NT2/D1 (cell line): ENCODE measurements at regions not wholly inside any gene's neighbourhood (a gene's known extent, or its start where the extent isn't known, plus 50 kb on each side); places are given as distances from the start of the nearest gene placed in this dataset.

Experiments
- DNase-seq: peaks from one replicate; pipeline ENCODE4 v3.0.0-alpha.2; 2011; ENCODE audit warnings: low read depth, low spot score
- H3K27me3 ChIP-seq: 2 replicates; pipeline ENCODE4 v1.6.0; 2011; ENCODE audit warnings: mild to moderate bottlenecking; ENCODE audit not compliant: insufficient read length, insufficient read depth
- H3K36me3 ChIP-seq: 2 replicates; pipeline ENCODE4 v1.6.1; 2011; ENCODE audit warnings: mild to moderate bottlenecking, low read length, mixed read lengths; ENCODE audit not compliant: insufficient read depth, insufficient read length
- H3K4me1 ChIP-seq: 2 replicates; pipeline ENCODE4 v1.5.1; 2011; ENCODE audit not compliant: insufficient read depth, insufficient read length
- H3K4me3 ChIP-seq: 2 replicates; pipeline ENCODE4 v1.5.1; 2011; ENCODE audit warnings: low read depth; ENCODE audit not compliant: insufficient read length
- H3K9ac ChIP-seq: 2 replicates; pipeline ENCODE4 v1.6.0; 2011; ENCODE audit warnings: low read depth; ENCODE audit not compliant: insufficient read length
- H3K9me3 ChIP-seq: 2 replicates; pipeline ENCODE4 v1.5.1; 2011; ENCODE audit warnings: mild to moderate bottlenecking, low read length; ENCODE audit not compliant: insufficient read depth
- SUZ12 ChIP-seq: IDR thresholded peaks from 2 replicates; pipeline ENCODE4 v1.6.1; 2011; ENCODE audit not compliant: insufficient read length, insufficient read depth; ENCODE audit errors: extremely low read depth
- YY1 ChIP-seq: IDR thresholded peaks from 2 replicates; pipeline ENCODE4 v1.6.1; 2011; ENCODE audit not compliant: insufficient read length, insufficient read depth
- ZNF274 ChIP-seq: IDR thresholded peaks from 2 replicates; pipeline ENCODE4 v1.6.1; 2011; ENCODE audit warnings: mild to moderate bottlenecking, low read depth, low read length

DNA sequence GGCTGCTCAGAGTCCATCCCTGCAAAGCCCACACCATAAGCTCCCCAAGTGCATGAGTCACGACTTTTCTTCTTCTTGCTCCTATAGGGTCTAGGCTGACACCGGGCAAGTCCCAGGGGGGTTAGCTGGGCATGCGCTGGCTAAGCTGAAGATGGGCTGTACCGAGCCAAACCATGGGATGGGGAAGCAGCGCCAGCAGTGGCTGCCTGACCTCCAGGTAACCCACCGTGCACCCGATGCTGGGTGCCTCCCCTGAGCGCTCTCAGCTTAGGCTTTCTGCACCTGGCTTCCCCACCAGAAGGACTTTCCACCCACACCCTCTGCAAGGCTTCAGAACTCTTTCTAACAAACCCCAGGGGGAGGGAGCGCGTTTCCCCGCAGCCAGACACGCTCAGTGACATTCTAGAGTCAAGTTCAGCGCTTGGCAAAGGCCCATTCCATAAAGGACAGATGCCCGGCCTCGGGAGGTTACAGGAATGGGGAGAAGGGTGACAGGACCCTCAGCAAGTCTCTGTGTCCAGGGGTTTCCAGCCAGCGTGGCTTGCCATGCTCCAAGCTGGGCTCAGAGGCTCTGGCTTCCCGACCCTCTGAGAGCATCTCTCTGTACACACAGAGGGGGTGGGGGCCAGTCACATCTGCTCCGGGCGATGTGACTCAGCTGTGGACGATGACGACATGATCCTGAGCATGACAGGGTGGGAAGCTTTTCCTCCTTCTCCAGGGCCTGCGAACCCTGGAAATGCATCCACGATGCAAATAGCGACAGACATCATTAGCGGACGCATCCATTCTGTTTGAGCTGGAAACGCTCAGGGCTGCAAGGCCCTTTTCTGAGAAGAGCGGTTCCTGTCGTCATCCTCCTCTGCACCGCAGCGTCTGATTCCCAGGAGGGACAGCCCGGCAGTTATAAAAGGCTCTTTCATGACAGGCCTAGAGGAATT, 107.8 kb downstream of the SIK1 start:
- Histone ChIP-seq H3K36me3 (no peaks in the 10 kb centered on the region), H3K4me3 (no peak overlapping the region), H3K27me3 (no peaks in the 10 kb centered on the region), H3K9me3 (peaks cover 16% of the 10 kb centered on the region; the same call in 1 of the 2 replicates), H3K9ac (no peak overlapping the region), H3K4me1 (peaks cover 31% of the 10 kb centered on the region)
- TF ChIP-seq YY1 (no peak), SUZ12 (no peak), ZNF274 (no peak)
- DNase-seq: no peak

DNA sequence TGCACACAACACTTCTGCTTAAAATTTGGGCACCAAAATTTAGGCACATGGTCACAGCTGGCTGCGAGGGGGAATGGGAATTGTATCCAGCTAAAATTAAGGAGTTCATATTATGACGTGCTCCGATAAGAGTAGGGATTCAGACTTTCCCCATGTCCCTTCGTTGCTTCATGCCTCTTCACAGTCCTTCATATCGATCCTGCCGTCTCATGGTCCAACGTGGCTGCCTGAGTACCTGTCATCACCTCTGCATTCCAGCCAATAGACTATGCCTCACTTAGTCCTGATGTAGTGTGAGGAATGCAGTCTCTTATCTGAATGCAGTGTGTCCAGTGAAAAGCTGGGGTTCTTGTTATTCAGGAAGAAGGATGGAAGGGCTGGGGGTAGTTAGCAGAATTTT, 108.6 kb downstream of the SIK1 start:
- Histone ChIP-seq H3K9me3 (peaks cover 16% of the 10 kb centered on the region; the same call in 1 of the 2 replicates), H3K4me3 (no peak overlapping the region), H3K9ac (no peak overlapping the region), H3K27me3 (no peaks in the 10 kb centered on the region), H3K36me3 (no peaks in the 10 kb centered on the region), H3K4me1 (peaks cover 28% of the 10 kb centered on the region)
- TF ChIP-seq SUZ12: no peak
- no peak for TF ChIP-seq ZNF274
- TF ChIP-seq YY1: no peak
- DNase-seq: no peak

DNA sequence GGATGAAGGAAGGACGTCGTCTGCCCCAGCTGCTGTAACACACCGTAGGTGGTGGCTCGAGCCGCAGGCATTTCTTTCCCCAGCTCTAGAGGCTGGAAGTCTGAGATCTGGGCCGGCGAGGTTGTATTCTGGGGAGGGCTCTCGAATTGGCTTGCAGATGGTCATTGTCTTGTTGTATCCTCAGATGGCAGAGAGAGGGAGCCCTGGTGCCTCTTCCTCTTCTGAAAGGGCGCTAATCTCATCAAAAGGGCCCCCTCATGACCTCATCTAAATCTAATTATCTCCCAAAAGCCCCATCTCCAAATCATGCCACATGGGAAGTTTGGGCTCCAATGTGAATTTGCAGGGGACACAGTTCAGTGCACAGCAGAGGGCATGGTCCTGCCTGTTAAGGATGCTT, 109.0 kb downstream of the SIK1 start:
- DNase-seq: no peak
- no peak for TF ChIP-seq ZNF274
- TF ChIP-seq YY1: no peak
- no peak for TF ChIP-seq SUZ12
- no peaks in the 10 kb centered on the region for H3K27me3 ChIP-seq
- no peak overlapping the region for H3K9ac ChIP-seq
- H3K4me3 ChIP-seq: no peak overlapping the region
- H3K36me3 ChIP-seq: no peaks in the 10 kb centered on the region
- H3K4me1 ChIP-seq: peaks cover 29% of the 10 kb centered on the region
- H3K9me3 ChIP-seq: peaks cover 16% of the 10 kb centered on the region; the same call in 1 of the 2 replicates

DNA sequence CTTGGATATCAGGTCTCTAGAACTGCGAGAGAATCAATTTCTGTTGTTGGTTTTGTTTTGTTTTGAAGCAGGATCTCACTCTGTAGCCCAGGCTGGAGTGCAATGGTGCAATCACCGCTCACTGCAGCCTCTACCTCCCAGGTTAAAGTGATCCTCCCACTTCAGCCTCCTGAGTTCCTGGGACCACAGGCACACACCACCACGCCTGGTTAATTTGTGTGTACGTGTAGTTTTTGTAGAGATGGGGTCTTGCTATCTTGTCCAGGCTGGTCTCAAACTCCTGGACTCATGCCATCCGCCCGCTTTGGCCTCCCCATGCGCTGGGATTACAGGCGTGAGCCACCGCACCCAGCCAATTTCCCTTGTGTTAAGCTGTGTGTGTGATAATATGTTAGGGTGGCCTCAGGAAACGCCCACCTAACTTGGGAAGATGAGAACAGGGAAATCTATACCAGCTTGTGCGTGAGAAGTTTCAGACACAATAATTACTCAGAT, 109.6 kb downstream of the SIK1 start:
- TF ChIP-seq SUZ12: no peak
- no peak for TF ChIP-seq ZNF274
- TF ChIP-seq YY1: no peak

DNA sequence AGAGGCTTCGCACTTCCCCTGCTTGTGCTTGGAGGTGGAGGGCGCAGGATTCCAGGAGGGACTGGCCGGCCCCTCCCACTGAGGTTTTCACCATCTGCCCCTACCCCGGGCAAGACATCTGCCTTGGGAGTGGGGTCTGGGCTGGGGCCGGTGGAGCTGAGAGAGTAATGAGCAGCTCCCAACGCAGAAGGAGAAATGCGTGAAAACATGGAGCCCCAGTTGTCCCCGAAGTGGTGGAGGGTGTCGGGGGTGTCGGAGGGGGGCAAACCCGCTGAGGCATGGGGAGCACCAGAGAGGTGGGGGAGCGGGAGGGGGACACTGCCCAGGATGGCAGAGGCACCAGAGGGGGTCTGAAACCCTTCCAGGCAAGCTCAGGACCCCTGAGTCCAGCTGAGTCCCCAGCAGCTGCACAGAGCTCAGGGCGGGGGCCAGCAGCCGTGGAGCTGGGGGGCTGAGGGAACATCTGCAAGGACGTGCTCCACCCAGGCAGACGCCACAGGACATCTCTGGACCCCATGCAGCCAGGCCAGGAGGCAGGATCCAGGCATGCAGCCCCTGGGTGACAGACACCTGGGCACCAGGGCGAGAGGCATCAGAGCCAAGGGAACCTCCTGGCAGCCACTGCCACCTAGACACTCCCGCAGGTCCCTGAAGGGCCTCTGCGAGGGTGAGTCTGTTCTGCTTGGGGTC, 110.6 kb downstream of the SIK1 start:
- Histone ChIP-seq H3K4me1 (peaks cover 31% of the 10 kb centered on the region), H3K9ac (no peak overlapping the region), H3K9me3 (peaks cover 16% of the 10 kb centered on the region; the same call in 1 of the 2 replicates), H3K36me3 (no peaks in the 10 kb centered on the region), H3K27me3 (no peaks in the 10 kb centered on the region), H3K4me3 (no peak overlapping the region)
- TF ChIP-seq SUZ12: no peak
- no peak for TF ChIP-seq YY1
- no peak for TF ChIP-seq ZNF274
- DNase-seq: no peak

More for the DNA sequence above, 109.6 kb downstream of the SIK1 start:
- Histone ChIP-seq H3K36me3 (no peaks in the 10 kb centered on the region), H3K9me3 (peaks cover 16% of the 10 kb centered on the region; the same call in 1 of the 2 replicates), H3K9ac (no peak overlapping the region), H3K4me3 (no peak overlapping the region), H3K4me1 (peaks cover 30% of the 10 kb centered on the region), H3K27me3 (no peaks in the 10 kb centered on the region)
- DNase-seq: no peak

DNA sequence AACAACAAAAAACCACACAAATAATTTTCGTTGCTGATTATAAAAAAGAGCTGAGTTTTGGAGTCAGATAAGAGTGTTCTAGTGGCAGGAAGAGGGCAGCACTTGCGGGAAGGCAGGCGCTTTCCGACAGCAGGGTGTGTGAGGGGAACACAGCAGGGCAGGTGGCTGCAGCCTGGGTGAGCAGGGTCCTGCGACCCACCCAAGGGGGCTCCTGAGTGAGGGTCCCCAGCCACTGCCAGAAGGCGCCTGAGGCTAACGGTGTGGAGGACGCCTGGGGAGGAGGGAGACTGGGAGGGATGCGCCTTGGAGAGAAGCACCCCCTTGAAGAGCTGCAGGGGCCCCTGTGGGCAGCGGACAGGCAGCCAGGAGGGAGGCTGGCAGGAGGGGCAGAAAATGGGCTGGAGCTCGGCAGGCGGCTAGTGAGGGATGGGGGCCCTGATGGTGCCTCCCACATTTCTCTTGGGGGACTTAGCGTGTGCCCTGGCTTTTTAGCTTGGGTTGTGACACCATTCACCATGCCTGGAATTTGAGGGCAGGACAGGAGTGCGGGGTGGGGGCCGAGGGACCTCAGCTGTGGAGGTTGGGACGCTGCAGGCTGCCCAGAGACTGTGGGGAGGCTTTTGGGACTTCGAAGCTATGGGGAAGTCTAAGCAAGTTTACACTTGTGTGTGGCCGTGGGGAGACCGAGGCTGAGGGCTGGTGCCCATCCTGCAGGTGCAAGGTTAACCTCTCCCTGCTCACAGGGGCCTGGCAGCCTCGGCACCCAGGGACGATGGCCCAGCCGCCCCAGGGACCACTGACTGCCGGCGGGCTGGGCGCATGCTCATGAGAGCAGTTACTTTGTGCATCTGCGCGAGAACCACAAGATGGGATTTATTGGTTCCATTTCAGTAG, 111.4 kb downstream of the SIK1 start:
- no peak for DNase-seq
- peaks cover 28% of the 10 kb centered on the region for H3K4me1 ChIP-seq
- H3K9me3 ChIP-seq: peaks cover 16% of the 10 kb centered on the region; the same call in 1 of the 2 replicates
- H3K4me3 ChIP-seq: no peak overlapping the region
- no peaks in the 10 kb centered on the region for H3K36me3 ChIP-seq
- no peak overlapping the region for H3K9ac ChIP-seq
- no peak for TF ChIP-seq SUZ12
- no peak for TF ChIP-seq YY1
- no peak for TF ChIP-seq ZNF274
- H3K27me3 ChIP-seq: no peaks in the 10 kb centered on the region
